Adrenal gland (tissue), 5 donors: ENCODE measurements at regions not wholly inside any gene's neighbourhood (a gene's known extent, or its start where the extent isn't known, plus 50 kb on each side); places are given as distances from the start of the nearest gene placed in this dataset.

ENCODE experiments used
- POLR2A ChIP-seq, 2 donors: fragments of 450-650 bp; IDR thresholded peaks; one replicate each; pipeline ENCODE4 v1.6.1; 2017; ENCODE audit warnings: antibody characterized with exemption in 2 of 2, mild to moderate bottlenecking in 2 of 2, moderate library complexity in 1 of 2
- TF ChIP-seq, protein P1 (sequence below), 6 experiments: fragments of 450-650 bp in 4 of 6; fragments of 200-600 bp in 2 of 6; sonication (generic) in 1 of 6; IDR thresholded peaks; 1 replicate in 5 of 6; 2 replicates in 1 of 6; pipeline versions ENCODE4 v1.5.1 to v1.8.0; 2016 to 2021; ENCODE audit warnings: antibody characterized with exemption in 6 of 6, mild to moderate bottlenecking in 2 of 6, moderate library complexity in 1 of 6
- donor health status: DM: no; HTN: no; CAD: no.

DNA sequence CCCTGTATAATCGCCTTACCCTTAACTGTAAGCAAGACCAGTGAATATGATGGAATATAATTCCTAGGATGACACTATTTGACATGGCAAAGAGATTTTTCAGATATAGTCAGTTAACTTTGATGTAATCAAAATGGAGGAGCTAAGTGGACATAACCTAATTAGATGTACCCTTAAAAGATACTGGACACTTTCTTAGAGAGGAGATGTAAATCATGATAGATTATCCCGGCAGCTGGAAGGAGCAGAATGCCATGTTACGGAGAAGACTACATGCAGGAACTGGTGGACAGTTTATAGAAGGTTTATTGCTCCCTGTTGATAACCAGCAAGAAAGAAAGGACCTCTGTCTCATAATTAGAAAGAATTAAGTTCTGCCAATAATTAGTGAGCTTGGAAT, 1142.9 kb downstream of the SI start:
- no peak for TF ChIP-seq POLR2A (IDR thresholded peaks at IDR 0.05)
- TF ChIP-seq, protein P1, sequence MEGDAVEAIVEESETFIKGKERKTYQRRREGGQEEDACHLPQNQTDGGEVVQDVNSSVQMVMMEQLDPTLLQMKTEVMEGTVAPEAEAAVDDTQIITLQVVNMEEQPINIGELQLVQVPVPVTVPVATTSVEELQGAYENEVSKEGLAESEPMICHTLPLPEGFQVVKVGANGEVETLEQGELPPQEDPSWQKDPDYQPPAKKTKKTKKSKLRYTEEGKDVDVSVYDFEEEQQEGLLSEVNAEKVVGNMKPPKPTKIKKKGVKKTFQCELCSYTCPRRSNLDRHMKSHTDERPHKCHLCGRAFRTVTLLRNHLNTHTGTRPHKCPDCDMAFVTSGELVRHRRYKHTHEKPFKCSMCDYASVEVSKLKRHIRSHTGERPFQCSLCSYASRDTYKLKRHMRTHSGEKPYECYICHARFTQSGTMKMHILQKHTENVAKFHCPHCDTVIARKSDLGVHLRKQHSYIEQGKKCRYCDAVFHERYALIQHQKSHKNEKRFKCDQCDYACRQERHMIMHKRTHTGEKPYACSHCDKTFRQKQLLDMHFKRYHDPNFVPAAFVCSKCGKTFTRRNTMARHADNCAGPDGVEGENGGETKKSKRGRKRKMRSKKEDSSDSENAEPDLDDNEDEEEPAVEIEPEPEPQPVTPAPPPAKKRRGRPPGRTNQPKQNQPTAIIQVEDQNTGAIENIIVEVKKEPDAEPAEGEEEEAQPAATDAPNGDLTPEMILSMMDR (IDR thresholded peaks at IDR 0.05), result no peak
